GM12878 (cell line): ENCODE measurements at regions not wholly inside any gene's neighbourhood (a gene's known extent, or its start where the extent isn't known, plus 50 kb on each side); places are given as distances from the start of the nearest gene placed in this dataset.

Experiments
- ATAC-seq: fragments of 200-7000 bp; cut with Tn5 transposase; 3 replicates; pipeline ENCODE4 v1.9.1; 2020; ENCODE audit warnings: mild to moderate bottlenecking, moderate library complexity
- BruUV-seq: library from RNA; stranded (reverse); fragments of 400-500 nt; replicated peaks from 2 replicates; lab custom pipeline; 2021; lab: Mats Ljungman, UMichigan
- CTCF ChIA-PET: fragments of 300-600 bp; sonication (Branson Sonifier 250); formaldehyde crosslinking; extraction: SDS; loops from one replicate; lab custom pipeline; 2021; ENCODE audit warnings: inconsistent platforms; lab: Yijun Ruan, JAX
- POLR2A ChIA-PET: fragments of 350-600 bp; formaldehyde crosslinking; extraction: SDS; loops from one replicate; lab custom pipeline; 2021; ENCODE audit warnings: inconsistent platforms; lab: Charles Lee
- RAD21 ChIA-PET: fragments of 300-600 bp; sonication (Branson Sonifier 250); formaldehyde crosslinking; loops from one replicate; lab custom pipeline; 2023; ENCODE audit warnings: antibody characterized with exemption; ENCODE audit not compliant: unreplicated experiment; lab: Charles Lee
- SMC1A ChIA-PET: fragments of 300-600 bp; sonication (Branson Sonifier 250); formaldehyde crosslinking; loops from one replicate; lab custom pipeline; 2023; ENCODE audit not compliant: unreplicated experiment, uncharacterized antibody; lab: Charles Lee
- DNase-seq: peaks from one replicate; pipeline ENCODE4 v3.0.0-alpha.2; 2011; ENCODE audit warnings: low read depth, low spot score
- FAIRE-seq: peaks from 3 replicates; lab custom pipeline; 2011; peaks lifted over from hg19 to GRCh38; lab: Jason Lieb, UNC
- H2AFZ ChIP-seq: 2 replicates; pipeline ENCODE4 v1.6.0; 2011; ENCODE audit warnings: low read depth, low read length, control low read depth; ENCODE audit not compliant: control insufficient read depth
- H3K27ac ChIP-seq: 2 replicates; pipeline ENCODE4 v1.5.1; 2011; ENCODE audit warnings: control low read depth; ENCODE audit not compliant: control insufficient read depth, insufficient read depth
- H3K27me3 ChIP-seq, 2 experiments: replicated peaks in 1 of 2; 2 replicates each; pipeline versions ENCODE4 v1.6.0 to v1.6.1; 2011; ENCODE audit warnings: low read length in 1 of 2; ENCODE audit not compliant: control insufficient read depth in 2 of 2, insufficient read depth in 2 of 2
- H3K36me3 ChIP-seq, 2 experiments: 2 replicates each; pipeline ENCODE4 v1.5.1; 2011; ENCODE audit warnings: low read length in 1 of 2; ENCODE audit not compliant: control insufficient read depth in 2 of 2, insufficient read depth in 2 of 2
- H3K4me1 ChIP-seq: 2 replicates; pipeline ENCODE4 v1.6.1; 2011; ENCODE audit warnings: mild to moderate bottlenecking, low read length, moderate library complexity, mixed read lengths; ENCODE audit not compliant: control insufficient read depth, insufficient read depth
- H3K4me2 ChIP-seq: 2 replicates; pipeline ENCODE4 v1.6.0; 2011; ENCODE audit warnings: control low read depth; ENCODE audit not compliant: control insufficient read depth, insufficient read depth
- H3K4me3 ChIP-seq: fragments of 200-600 bp; sonication (generic); 2 replicates; pipeline ENCODE4 v1.5.1; 2016
- H3K79me2 ChIP-seq: 2 replicates; pipeline ENCODE4 v1.6.0; 2011; ENCODE audit warnings: low read length; ENCODE audit not compliant: control insufficient read depth, insufficient read depth
- H3K9ac ChIP-seq: 2 replicates; pipeline ENCODE4 v1.8.0; 2011; ENCODE audit warnings: low read length, control low read depth, mixed read lengths; ENCODE audit not compliant: control insufficient read depth, insufficient read depth
- H3K9me3 ChIP-seq: replicated peaks from 3 replicates; pipeline ENCODE4 v1.5.1; 2011; ENCODE audit warnings: mild to moderate bottlenecking, low read length; ENCODE audit not compliant: control insufficient read depth, insufficient read depth
- H4K20me1 ChIP-seq: 2 replicates; pipeline ENCODE4 v1.6.0; 2011; ENCODE audit not compliant: control insufficient read depth, insufficient read depth
- ASH2L ChIP-seq: fragments of 300-600, 200-600 bp; sonication (generic); IDR thresholded peaks from 2 replicates; pipeline ENCODE4 v1.6.1; 2017; ENCODE audit warnings: low read depth, mild to moderate bottlenecking, borderline replicate concordance
- ATF7 ChIP-seq: fragments of 450-650 bp; IDR thresholded peaks from 2 replicates; pipeline ENCODE4 v1.6.1; 2016; ENCODE audit warnings: low read depth, mild to moderate bottlenecking
- CHD1 ChIP-seq: IDR thresholded peaks from 2 replicates; pipeline ENCODE4 v1.6.1; 2012; ENCODE audit warnings: low read depth, low read length, improper control_type of control experiment
- GATAD2B ChIP-seq: fragments of 450-650 bp; conservative IDR thresholded peaks from 2 replicates; pipeline ENCODE4 v1.6.1; 2017; ENCODE audit warnings: low read depth, mild to moderate bottlenecking, moderate library complexity
- MTA2 ChIP-seq: fragments of 450-650 bp; IDR thresholded peaks from 2 replicates; pipeline ENCODE4 v1.6.1; 2016; ENCODE audit warnings: low read depth, mild to moderate bottlenecking, moderate library complexity
- MYB ChIP-seq: fragments of 150-350 bp; IDR thresholded peaks from 2 replicates; pipeline ENCODE4 v1.6.1; 2014; ENCODE audit warnings: mild to moderate bottlenecking, low read depth, low read length, borderline replicate concordance
- NR2C1 ChIP-seq: fragments of 450-650 bp; IDR thresholded peaks from 2 replicates; pipeline ENCODE4 v1.6.1; 2017; ENCODE audit warnings: antibody characterized with exemption, mild to moderate bottlenecking, moderate library complexity
- POU2F2 ChIP-seq: IDR thresholded peaks from 3 replicates; pipeline ENCODE4 v1.6.1; 2011; ENCODE audit warnings: low read depth, mild to moderate bottlenecking, low read length, borderline replicate concordance
- RBBP5 ChIP-seq: fragments of 200-600 bp; sonication (generic); conservative IDR thresholded peaks from 2 replicates; pipeline ENCODE4 v1.6.1; 2016
- RFX5 ChIP-seq: IDR thresholded peaks from 2 replicates; pipeline ENCODE4 v1.6.1; 2011; ENCODE audit warnings: low read depth, low read length, improper control_type of control experiment
- SPI1 ChIP-seq: IDR thresholded peaks from 2 replicates; pipeline ENCODE4 v1.6.1; 2011; ENCODE audit warnings: low read depth, mild to moderate bottlenecking, low read length, moderate library complexity, borderline replicate concordance; ENCODE audit not compliant: insufficient read depth
- STAT3 ChIP-seq: IDR thresholded peaks from 2 replicates; pipeline ENCODE4 v1.6.1; 2011; ENCODE audit warnings: low read depth, low read length, improper control_type of control experiment
- WRNIP1 ChIP-seq: IDR thresholded peaks from 2 replicates; pipeline ENCODE4 v1.6.1; 2011; ENCODE audit warnings: low read depth, low read length, improper control_type of control experiment, borderline replicate concordance
- ZZZ3 ChIP-seq: IDR thresholded peaks from 2 replicates; pipeline ENCODE4 v1.6.1; 2011; ENCODE audit warnings: low read depth; ENCODE audit not compliant: control insufficient read depth, insufficient read length
- WGBS: methylation state at CpG from one replicate; pipeline ENCODE4 v1.1.6; 2016; ENCODE audit warnings: low lambda C conversion rate; ENCODE audit not compliant: insufficient replicate concordance, insufficient coverage; ENCODE audit errors: missing lambda C conversion rate; 5-methylcytosine and 5-hydroxymethylcytosine counted together
- in situ Hi-C: fragments of 300-500 bp; cut with MboI; formaldehyde crosslinking; loops from 9 replicates; pipeline ENCODE4 v1.14.3; 2018; ENCODE audit warnings: mixed read lengths
- intact Hi-C: fragments of 100-400 bp; cut with micrococcal nuclease; formaldehyde crosslinking; loops from one replicate; pipeline ENCODE4 v1.14.2; 2022; ENCODE audit not compliant: unreplicated experiment
- TF ChIP-seq, protein P1 (sequence below): fragments of 450-650 bp; IDR thresholded peaks from 2 replicates; pipeline ENCODE4 v1.6.1; 2017; ENCODE audit warnings: low read depth, mild to moderate bottlenecking, moderate library complexity
- TF ChIP-seq, protein P2 (sequence below): fragments of 450-650 bp; conservative IDR thresholded peaks from 2 replicates; pipeline ENCODE4 v1.6.1; 2017; ENCODE audit warnings: mild to moderate bottlenecking, moderate library complexity
- TF ChIP-seq, protein P3 (sequence below): IDR thresholded peaks from 2 replicates; pipeline ENCODE4 v1.6.1; 2011; ENCODE audit warnings: low read depth, low read length, improper control_type of control experiment, borderline replicate concordance

DNA sequence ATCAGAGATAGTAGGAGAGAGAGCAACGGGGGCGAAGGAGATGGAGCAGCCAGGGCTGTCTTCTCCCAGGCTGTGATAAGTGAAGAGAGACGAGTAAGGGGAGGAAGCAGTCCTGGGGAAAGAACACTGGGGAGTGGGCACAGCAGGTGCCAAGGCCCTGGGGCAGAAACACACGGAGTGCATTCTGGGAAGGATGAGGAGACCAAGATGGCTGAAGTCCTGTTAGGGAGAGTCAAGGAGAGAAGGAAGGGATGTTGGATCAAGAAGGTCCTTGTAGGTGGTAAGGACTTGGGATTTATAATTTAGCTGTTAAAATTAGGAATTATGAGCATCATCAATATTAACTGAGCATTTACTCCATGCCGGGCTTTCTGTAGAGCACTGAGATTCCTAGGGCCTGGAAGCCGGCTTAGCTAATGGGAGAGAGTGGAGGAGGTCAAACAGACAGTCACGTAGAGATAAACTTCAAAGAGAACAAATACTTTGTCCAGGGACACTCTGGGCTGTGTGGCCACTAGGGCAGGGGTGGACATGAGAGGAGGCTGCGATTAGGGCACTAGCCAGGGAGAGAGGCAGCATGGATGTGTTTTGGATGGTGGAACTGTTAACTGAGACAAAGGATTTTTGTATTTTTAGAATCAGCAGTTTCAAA is 134.2 kb upstream of the PEG3 start:
- in situ Hi-C loops = no loop called here
- POLR2A ChIA-PET = no interaction called here
- intact Hi-C loops = no loop called here

More for the DNA sequence above, 134.2 kb upstream of the PEG3 start:
- Histone ChIP-seq H3K4me1 (no peaks in the 10 kb centered on the region), H2AFZ (no peak overlapping the region), H3K79me2 (no peaks in the 10 kb centered on the region), H3K27me3 (no peaks in the 10 kb centered on the region), H4K20me1 (no peaks in the 10 kb centered on the region), H3K27ac (no peak overlapping the region), H3K4me2 (no peak overlapping the region), H3K36me3 (no peaks in the 10 kb centered on the region), H3K9ac (no peak overlapping the region), H3K4me3 (no peak overlapping the region), H3K9me3 (no peaks in the 10 kb centered on the region; the same call in 2 of the 3 replicates)
- TF ChIP-seq RFX5 (no peak), MTA2 (no peak), ASH2L (no peak), ZZZ3 (no peak), ATF7 (no peak), GATAD2B (no peak), WRNIP1 (no peak), MYB (no peak), CHD1 (no peak), POU2F2 (no peak), NR2C1 (no peak), RBBP5 (no peak), STAT3 (no peak), SPI1 (no peak)
- TF ChIP-seq, protein P1, sequence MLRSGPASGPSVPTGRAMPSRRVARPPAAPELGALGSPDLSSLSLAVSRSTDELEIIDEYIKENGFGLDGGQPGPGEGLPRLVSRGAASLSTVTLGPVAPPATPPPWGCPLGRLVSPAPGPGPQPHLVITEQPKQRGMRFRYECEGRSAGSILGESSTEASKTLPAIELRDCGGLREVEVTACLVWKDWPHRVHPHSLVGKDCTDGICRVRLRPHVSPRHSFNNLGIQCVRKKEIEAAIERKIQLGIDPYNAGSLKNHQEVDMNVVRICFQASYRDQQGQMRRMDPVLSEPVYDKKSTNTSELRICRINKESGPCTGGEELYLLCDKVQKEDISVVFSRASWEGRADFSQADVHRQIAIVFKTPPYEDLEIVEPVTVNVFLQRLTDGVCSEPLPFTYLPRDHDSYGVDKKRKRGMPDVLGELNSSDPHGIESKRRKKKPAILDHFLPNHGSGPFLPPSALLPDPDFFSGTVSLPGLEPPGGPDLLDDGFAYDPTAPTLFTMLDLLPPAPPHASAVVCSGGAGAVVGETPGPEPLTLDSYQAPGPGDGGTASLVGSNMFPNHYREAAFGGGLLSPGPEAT = no peak
- TF ChIP-seq, protein P2, sequence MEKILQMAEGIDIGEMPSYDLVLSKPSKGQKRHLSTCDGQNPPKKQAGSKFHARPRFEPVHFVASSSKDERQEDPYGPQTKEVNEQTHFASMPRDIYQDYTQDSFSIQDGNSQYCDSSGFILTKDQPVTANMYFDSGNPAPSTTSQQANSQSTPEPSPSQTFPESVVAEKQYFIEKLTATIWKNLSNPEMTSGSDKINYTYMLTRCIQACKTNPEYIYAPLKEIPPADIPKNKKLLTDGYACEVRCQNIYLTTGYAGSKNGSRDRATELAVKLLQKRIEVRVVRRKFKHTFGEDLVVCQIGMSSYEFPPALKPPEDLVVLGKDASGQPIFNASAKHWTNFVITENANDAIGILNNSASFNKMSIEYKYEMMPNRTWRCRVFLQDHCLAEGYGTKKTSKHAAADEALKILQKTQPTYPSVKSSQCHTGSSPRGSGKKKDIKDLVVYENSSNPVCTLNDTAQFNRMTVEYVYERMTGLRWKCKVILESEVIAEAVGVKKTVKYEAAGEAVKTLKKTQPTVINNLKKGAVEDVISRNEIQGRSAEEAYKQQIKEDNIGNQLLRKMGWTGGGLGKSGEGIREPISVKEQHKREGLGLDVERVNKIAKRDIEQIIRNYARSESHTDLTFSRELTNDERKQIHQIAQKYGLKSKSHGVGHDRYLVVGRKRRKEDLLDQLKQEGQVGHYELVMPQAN = no peak
- TF ChIP-seq, protein P3, sequence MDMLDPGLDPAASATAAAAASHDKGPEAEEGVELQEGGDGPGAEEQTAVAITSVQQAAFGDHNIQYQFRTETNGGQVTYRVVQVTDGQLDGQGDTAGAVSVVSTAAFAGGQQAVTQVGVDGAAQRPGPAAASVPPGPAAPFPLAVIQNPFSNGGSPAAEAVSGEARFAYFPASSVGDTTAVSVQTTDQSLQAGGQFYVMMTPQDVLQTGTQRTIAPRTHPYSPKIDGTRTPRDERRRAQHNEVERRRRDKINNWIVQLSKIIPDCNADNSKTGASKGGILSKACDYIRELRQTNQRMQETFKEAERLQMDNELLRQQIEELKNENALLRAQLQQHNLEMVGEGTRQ = no peak
- FAIRE-seq (no peak), ATAC-seq (no peak), DNase-seq (no peak)
- RAD21 ChIA-PET = no interaction called here
- CTCF ChIA-PET = no interaction called here
- WGBS = 10% methylated on average over 8 of the region's 8 CpGs
- SMC1A ChIA-PET = no interaction called here
- no TSS peak for BruUV-seq
